Neural crest cell (in vitro differentiated cells): ENCODE measurements at regions not wholly inside any gene's neighbourhood (a gene's known extent, or its start where the extent isn't known, plus 50 kb on each side); places are given as distances from the start of the nearest gene placed in this dataset.

Source experiments
- DNase-seq: peaks from one replicate; pipeline ENCODE4 v3.0.0; 2021; ENCODE audit warnings: low read depth, mixed read lengths, low spot score
- H3K27ac Mint-ChIP-seq: one replicate; pipeline ENCODE4 v1.8.0; 2021; ENCODE audit warnings: mild to moderate bottlenecking, mixed read lengths; ENCODE audit not compliant: unreplicated experiment
- H3K27me3 Mint-ChIP-seq: 2 replicates; pipeline ENCODE4 v1.8.0; 2021; ENCODE audit warnings: low read depth, mild to moderate bottlenecking, mixed read lengths
- H3K36me3 Mint-ChIP-seq: 2 replicates; pipeline ENCODE4 v1.8.0; 2021; ENCODE audit warnings: low read depth, mild to moderate bottlenecking, mixed read lengths
- H3K4me1 Mint-ChIP-seq: 2 replicates; pipeline ENCODE4 v1.8.0; 2021; ENCODE audit warnings: mixed read lengths
- H3K4me3 Mint-ChIP-seq: one replicate; pipeline ENCODE4 v1.8.0; 2021; ENCODE audit warnings: mild to moderate bottlenecking, mixed read lengths
- H3K9me3 Mint-ChIP-seq: 2 replicates; pipeline ENCODE4 v1.8.0; 2021; ENCODE audit warnings: mixed read lengths
- CTCF ChIP-seq: fragments of 200-600 bp; sonication (generic); conservative IDR thresholded peaks from 2 replicates; pipeline ENCODE4 v1.5.0; 2021; ENCODE audit warnings: antibody characterized with exemption, mild to moderate bottlenecking

GRCh38 chr18:2114289-2114688, 457.0 kb downstream of the METTL4 start:
- H3K36me3 Mint-ChIP-seq: no peaks in the 10 kb centered on the region
- no peak for DNase-seq
- H3K4me3 Mint-ChIP-seq: no peak overlapping the region
- TF ChIP-seq CTCF: no peak
- peaks cover 3% of the 10 kb centered on the region for H3K27me3 Mint-ChIP-seq
- H3K9me3 Mint-ChIP-seq: no peaks in the 10 kb centered on the region
- no peak overlapping the region for H3K27ac Mint-ChIP-seq
- H3K4me1 Mint-ChIP-seq: no peaks in the 10 kb centered on the region

DNA sequence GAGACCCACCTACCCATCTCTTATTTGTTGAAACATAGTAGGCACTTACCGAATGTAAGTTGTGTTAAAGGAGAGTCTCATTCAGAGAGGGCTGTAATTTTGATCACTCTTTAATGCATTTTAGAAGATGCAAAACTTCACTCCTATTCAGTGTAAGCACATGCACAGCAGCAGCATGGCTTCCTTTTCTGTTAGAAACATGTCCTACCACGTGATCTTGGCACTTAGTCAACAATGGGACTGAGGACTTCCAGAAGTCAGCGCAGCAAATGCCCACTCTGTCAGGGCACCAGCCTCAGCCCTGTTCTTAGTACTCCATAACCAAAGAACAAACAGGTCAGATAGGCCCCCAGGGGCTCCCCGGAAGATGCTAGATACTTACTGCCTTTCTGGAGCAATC, 456.5 kb downstream of the METTL4 start:
- Mint-ChIP-seq H3K27ac (no peak overlapping the region), H3K27me3 (peaks cover 3% of the 10 kb centered on the region), H3K9me3 (no peaks in the 10 kb centered on the region), H3K4me3 (no peak overlapping the region), H3K36me3 (no peaks in the 10 kb centered on the region), H3K4me1 (no peaks in the 10 kb centered on the region)
- DNase-seq: no peak
- no peak for TF ChIP-seq CTCF

DNA sequence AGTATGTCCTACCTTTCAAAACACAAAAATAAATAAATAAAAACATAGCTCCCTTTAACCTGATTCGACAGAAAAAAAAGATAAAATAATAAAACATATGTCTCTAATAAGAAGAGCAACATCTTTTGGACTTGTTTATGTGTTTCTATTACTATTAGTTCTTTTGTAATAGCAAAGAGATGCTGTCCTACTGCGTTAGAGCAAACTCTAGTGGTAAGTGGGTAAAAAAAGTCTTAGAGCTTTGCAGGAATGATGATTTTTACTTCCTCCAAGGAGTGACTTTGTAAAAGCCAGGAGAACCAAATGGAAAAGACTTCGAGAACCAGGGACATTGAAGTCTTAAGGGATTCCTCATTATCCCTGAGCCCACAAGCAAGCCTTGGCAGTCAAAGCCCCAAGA, 450.1 kb downstream of the METTL4 start:
- Mint-ChIP-seq H3K9me3 (no peaks in the 10 kb centered on the region), H3K27me3 (no peaks in the 10 kb centered on the region), H3K27ac (no peak overlapping the region), H3K36me3 (no peaks in the 10 kb centered on the region), H3K4me1 (no peaks in the 10 kb centered on the region), H3K4me3 (no peak overlapping the region)
- no peak for TF ChIP-seq CTCF
- DNase-seq: no peak

- DNase-seq: no peak
- H3K9me3 Mint-ChIP-seq: peaks cover 5% of the 10 kb centered on the region
Measured at GRCh38 chr18:2123077-2123476, 448.2 kb downstream of the METTL4 start.

GRCh38 chr18:2134364-2134763, 436.9 kb downstream of the METTL4 start:
- Mint-ChIP-seq H3K36me3 (no peaks in the 10 kb centered on the region), H3K4me3 (no peak overlapping the region), H3K4me1 (no peaks in the 10 kb centered on the region), H3K27ac (no peak overlapping the region), H3K9me3 (no peaks in the 10 kb centered on the region), H3K27me3 (no peaks in the 10 kb centered on the region)
- no peak for DNase-seq
- no peak for TF ChIP-seq CTCF

More at GRCh38 chr18:2123077-2123476, 448.2 kb downstream of the METTL4 start:
- Mint-ChIP-seq H3K4me3 (no peak overlapping the region), H3K27me3 (peaks cover 2% of the 10 kb centered on the region), H3K4me1 (no peaks in the 10 kb centered on the region), H3K36me3 (no peaks in the 10 kb centered on the region), H3K27ac (no peak overlapping the region)
- no peak for TF ChIP-seq CTCF

GRCh38 chr18:2135309-2135708, 436.0 kb downstream of the METTL4 start:
- H3K27ac Mint-ChIP-seq: no peak overlapping the region
- DNase-seq: no peak
- no peaks in the 10 kb centered on the region for H3K9me3 Mint-ChIP-seq
- H3K36me3 Mint-ChIP-seq: no peaks in the 10 kb centered on the region
- no peak for TF ChIP-seq CTCF
- H3K27me3 Mint-ChIP-seq: no peaks in the 10 kb centered on the region
- no peak overlapping the region for H3K4me3 Mint-ChIP-seq
- H3K4me1 Mint-ChIP-seq: no peaks in the 10 kb centered on the region
